Panc1 (cell line): ENCODE measurements at regions not wholly inside any gene's neighbourhood (a gene's known extent, or its start where the extent isn't known, plus 50 kb on each side); places are given as distances from the start of the nearest gene placed in this dataset.

Source experiments
- CTCF ChIP-seq: fragments of 450-650 bp; IDR thresholded peaks from 2 replicates; pipeline ENCODE4 v1.5.1; 2017; ENCODE audit warnings: mild to moderate bottlenecking
- POLR2AphosphoS5 ChIP-seq: IDR thresholded peaks from 2 replicates; pipeline ENCODE4 v1.6.1; 2012; ENCODE audit warnings: mild to moderate bottlenecking, low read depth, low read length, moderate library complexity
- REST ChIP-seq, 2 experiments: IDR thresholded peaks; 2 replicates each; pipeline ENCODE4 v1.6.1; 2011 to 2012; ENCODE audit warnings: low read depth in 2 of 2, control low read depth in 1 of 2, low read length in 1 of 2, mild to moderate bottlenecking in 1 of 2, moderate library complexity in 1 of 2; ENCODE audit not compliant: insufficient read depth in 1 of 2
- SIN3A ChIP-seq: IDR thresholded peaks from 2 replicates; pipeline ENCODE4 v1.6.1; 2012; ENCODE audit warnings: low read depth, mild to moderate bottlenecking, low read length, moderate library complexity, borderline replicate concordance; ENCODE audit not compliant: insufficient read depth

- TF ChIP-seq REST (IDR thresholded peaks at IDR 0.05; ENCODE audit: insufficient read depth in 1 of 2, low read depth in 2 of 2, low read length in 1 of 2) (no peak), CTCF (no peak), POLR2AphosphoS5 (no peak), SIN3A (no peak)
These were observed 309.8 kb downstream of the CCER1 start for GRCh38 chr12:90645181-90645580.
